SIG-M5 treated with dmso at 0.1 percent for 504 hours (cell line): ENCODE measurements at regions not wholly inside any gene's neighbourhood (a gene's known extent, or its start where the extent isn't known, plus 50 kb on each side); places are given as distances from the start of the nearest gene placed in this dataset.
A peak's percentile ranks its signal among the peaks of the same experiment; 100 is the strongest.

Source experiments
- DNase-seq: peaks from one replicate; lab custom pipeline; 2025; ENCODE audit not compliant: unreplicated experiment; lab: John Stamatoyannopoulos, UW

- peak; percentile 22 for DNase-seq
Observed at GRCh38 chr5:100479079-100479688, 56.0 kb upstream of the FAM174A start.

- DNase-seq = peak; percentile 55
Observed at GRCh38 chr5:100472091-100472490, 63.1 kb upstream of the FAM174A start.

GRCh38 chr5:100469767-100470166, 65.4 kb upstream of the FAM174A start:
- DNase-seq = peak; percentile 84

DNA sequence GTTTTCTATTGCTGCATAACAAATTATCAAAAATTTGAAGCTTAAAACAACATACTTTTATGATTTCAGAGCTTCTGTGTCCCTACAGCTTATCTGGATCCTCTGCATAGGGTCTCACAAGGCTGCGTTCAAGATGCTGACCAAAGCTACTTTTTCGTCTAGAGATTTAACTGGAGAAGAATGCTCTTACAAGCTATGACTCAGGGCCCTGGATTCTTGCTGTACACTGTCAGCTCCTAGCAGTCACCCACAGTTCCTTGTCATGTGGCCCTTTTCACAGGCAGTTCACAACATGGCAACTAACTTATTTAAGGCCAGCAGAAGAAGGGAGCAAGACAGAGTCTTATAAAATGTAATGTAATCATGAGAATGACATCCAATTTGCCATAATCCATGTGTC, 70.8 kb upstream of the FAM174A start:
- DNase-seq = no peak

DNA sequence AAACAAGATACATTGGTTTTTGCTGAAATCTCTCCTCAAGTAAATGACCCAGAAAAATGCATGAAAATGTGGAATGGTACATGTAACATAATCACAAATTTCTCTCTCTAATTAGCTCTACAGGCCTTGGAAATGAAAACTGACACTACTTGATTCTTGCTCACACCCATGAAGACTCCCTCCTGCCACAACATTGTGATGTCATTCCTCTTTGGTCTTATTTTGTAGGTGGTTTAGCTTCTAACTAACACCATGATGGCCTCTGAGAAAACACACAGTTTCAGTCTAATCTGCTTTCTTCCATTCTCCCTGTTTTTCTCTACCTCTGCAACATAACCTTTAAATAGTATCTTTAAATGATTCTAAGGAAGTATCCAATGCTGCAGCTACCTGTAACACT, 78.6 kb upstream of the FAM174A start:
- DNase-seq = no peak

GRCh38 chr5:100452126-100452525, 83.0 kb upstream of the FAM174A start:
- DNase-seq = no peak

GRCh38 chr5:100448111-100448528, 87.1 kb upstream of the FAM174A start:
- no peak for DNase-seq

- no peak for DNase-seq
Observed at GRCh38 chr5:100446879-100447430, 88.2 kb upstream of the FAM174A start.

- DNase-seq = no peak
Observed at GRCh38 chr5:100444961-100445360, 90.2 kb upstream of the FAM174A start.

DNA sequence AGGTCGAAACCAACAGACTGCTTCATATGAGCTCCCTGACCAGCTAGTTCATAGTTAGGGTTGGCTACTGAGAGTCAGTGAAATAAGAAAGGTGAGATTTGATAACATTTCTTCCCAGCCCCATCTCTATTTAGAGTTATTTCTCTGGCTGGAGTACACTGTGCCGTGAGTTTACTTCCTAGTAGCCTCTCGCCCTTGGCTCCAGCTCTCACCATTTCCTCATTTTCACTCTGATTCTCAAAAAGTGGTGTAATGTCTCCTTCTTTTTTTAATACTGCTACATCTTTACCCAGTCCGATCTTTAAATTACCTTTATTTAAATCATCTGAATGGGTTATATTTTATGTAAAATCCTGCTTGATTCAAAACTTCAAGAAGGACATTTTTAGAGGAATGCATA, 100.4 kb upstream of the FAM174A start:
- peak; percentile 51 for DNase-seq

DNA sequence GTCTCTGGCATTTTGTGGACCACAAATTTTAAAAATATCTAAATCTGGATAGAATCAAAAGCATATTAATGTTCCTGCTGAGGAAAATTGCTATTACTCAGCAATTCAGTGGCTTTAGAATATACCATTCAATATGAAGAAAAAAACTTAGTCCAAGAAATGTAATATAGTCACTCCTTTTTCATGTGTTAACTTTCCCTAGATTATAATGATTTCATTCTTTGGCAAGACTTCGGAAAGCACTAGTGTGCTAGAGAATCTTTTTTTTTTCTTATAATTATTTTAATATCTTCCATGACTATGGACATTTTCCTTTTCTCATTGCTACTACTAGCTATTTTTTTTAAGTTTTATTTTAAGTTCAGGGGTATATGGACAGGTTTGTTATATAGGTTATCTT, 102.4 kb upstream of the FAM174A start:
- DNase-seq = no peak

- peak; percentile 63 for DNase-seq
Observed at GRCh38 chr5:100430268-100431195, 104.6 kb upstream of the FAM174A start.

- DNase-seq = no peak
Observed at GRCh38 chr5:100424787-100425186, 110.4 kb upstream of the FAM174A start.

GRCh38 chr5:100424017-100424416, 111.2 kb upstream of the FAM174A start:
- DNase-seq = no peak

- DNase-seq = no peak
Observed at GRCh38 chr5:100423330-100423729, 111.8 kb upstream of the FAM174A start.

DNA sequence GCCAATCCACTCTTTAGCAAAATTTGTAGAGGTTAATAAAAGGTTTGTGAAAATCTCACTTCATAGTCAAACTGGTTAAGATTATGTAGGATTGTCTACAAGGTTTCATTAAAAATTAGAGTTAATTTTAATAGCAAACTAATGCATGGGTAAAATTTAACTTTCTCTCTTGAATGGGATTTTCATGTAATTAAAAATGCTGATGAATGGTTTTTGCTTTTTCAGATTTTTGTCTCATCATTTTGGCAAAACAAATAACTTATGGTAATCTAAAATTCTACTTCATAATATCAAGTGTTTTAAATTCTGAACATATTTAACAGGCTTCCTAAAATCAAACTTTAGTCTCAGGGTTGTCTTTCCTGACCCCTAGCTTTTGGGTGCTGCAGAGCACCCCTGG, 113.8 kb upstream of the FAM174A start:
- DNase-seq = no peak

DNA sequence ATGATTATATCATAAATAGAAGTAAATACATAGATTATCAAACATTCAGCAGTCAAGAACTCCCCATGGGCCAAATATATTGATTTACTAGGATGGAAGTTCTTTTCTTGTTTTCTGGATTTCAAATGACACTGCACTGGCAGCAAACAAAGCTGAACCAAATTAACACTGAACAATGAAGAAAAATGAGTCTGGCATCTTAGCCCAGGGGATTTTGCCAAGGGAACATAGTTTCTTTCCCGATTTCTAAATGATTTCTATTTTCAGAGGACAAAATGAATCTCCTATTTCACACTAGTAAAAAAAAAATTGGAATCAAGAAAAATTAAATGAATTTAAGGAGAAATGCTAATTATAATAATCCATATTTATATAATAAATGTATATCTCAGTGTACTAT, 116.9 kb upstream of the FAM174A start:
- no peak for DNase-seq

DNA sequence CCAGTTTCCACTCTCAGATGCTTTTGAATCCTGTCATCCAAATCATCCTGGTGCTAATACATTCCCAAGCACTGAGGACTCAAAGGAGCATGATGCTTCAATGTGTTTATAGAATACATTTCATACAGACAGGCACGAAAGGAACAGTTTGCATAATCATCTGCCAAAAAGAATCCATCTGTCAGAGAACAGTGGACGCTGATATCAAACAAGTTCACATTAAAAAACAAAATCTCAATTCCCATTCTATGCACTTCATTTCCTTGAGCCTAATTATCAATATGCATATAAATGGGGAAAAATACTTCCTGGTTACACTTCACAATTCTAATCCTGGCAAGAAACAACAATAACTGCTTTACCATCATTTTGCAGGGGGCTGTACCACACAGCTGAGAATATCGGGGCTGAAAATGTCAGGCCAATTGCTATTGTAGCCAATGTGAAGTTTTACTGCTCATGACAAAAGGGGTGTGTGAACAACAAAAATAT, 125.5 kb upstream of the FAM174A start:
- DNase-seq = no peak

DNA sequence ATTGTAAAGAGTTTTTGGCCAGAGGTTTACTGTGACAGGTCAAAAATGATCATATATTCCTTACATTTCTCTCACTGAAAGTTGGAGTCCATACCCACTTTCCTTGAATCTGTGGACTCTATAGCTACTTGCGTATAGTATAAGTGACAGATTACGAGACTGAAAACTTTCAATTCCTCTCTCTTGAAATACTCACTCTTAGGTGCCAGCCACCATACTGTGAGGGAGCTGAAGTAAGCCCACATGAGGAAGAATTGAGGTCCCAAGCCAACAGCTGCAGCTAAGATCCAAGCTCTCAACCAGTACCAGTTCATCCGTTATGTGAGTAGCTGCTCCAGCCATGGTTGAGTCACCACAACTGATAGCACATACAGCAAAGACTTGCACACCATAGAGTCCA, 128.1 kb upstream of the FAM174A start:
- DNase-seq = no peak

DNA sequence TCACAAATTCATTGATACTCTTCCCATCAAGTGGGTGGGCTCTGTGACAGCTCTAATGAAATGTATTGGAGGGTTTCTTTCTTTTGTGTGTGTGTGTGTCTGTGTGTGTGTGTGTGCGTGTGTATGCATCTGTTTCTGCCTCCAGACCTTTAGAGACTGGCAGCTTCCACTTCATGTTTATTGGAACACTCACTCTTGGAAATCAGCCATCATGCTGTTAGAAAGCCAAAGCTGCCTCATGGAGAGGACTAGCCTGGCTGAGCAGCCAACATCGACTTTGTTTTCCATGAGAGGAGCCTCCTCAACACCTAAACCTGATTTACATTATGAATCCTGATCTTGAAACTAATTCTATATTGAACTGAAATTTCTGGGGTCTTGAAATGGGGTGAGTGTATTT, 128.5 kb upstream of the FAM174A start:
- no peak for DNase-seq

DNA sequence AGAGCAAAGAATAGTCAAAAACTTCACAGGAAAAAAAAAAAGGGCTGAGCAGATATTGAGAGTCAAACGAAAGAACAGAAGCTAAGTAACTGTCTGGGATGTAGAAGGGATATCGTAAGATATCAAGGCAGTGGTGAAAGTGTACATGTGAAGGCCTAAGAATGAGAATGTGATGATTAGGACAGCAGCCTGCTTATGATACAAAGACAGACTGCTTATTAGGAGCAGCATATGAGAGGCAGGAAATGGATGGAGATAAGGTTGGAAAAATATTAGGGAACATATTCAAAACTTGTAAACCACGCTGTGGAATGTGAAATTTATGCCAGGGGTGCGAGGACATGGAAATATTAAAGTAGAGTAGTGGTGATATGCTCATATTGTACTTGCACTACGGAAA, 133.1 kb upstream of the FAM174A start:
- DNase-seq = no peak

DNA sequence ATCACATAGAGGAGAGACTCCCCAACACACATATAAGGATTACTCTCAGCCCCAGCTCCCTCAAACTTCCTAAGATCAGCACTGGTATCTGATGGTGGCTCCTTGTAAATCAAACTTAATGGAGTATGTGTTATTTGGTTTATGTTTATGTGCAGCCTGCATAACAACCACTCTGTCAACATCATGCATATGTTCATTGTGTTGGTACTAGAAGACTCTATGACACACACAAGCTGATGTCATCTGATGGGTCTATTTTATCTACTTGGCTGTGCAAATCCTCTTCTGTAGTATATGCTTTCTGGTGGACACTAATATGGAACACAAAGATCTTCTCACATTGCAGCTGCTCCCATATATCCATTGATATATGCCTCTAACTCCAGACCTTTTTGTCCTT, 134.0 kb upstream of the FAM174A start:
- no peak for DNase-seq
